AG04449 (cell line): ENCODE measurements at regions not wholly inside any gene's neighbourhood (a gene's known extent, or its start where the extent isn't known, plus 50 kb on each side); places are given as distances from the start of the nearest gene placed in this dataset.

Experiments used
- CTCF ChIA-PET: fragments of 350-600 bp; formaldehyde crosslinking; extraction: SDS; loops from one replicate; lab custom pipeline; 2021; ENCODE audit warnings: antibody characterized with exemption; lab: Yijun Ruan, JAX
- POLR2A ChIA-PET: fragments of 400-600, 350-600 bp; formaldehyde crosslinking; extraction: SDS; loops from one replicate; lab custom pipeline; 2020; ENCODE audit warnings: antibody characterized with exemption, inconsistent platforms; lab: Yijun Ruan, JAX
- DNase-seq: peaks from one replicate; pipeline ENCODE4 v3.0.0-alpha.2; 2010; ENCODE audit warnings: low read depth, low spot score
- H3K4me3 ChIP-seq: 2 replicates; pipeline ENCODE4 v1.5.1; 2011; ENCODE audit warnings: low read depth, mild to moderate bottlenecking, control low read depth, low read length
- TF ChIP-seq, protein P1 (sequence below): IDR thresholded peaks from one replicate; pipeline ENCODE4 v1.5.1; 2011; ENCODE audit warnings: mild to moderate bottlenecking, moderate library complexity, low read length, control low read depth, inconsistent platforms; ENCODE audit not compliant: insufficient read depth; ENCODE audit errors: missing control alignments

DNA sequence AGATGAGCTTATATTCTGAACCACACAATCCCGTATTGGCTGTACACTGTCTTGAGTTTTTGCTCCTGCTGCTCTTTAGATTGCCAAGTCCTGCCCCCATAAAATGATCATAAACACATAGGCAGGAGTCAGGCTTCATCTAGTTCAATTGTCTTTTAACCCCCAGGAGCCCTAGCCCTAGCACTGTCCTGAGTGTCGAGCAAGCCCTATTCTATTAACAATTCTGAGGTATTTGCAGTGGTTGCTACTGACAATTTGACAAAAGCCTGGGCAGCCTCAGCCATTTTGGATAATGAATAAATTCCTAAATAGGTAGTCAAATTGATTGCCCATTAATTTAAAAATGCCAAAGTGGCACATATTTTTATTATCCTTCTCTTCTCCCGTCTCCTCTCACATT is 257.2 kb downstream of the YTHDC2 start:
- no peak for DNase-seq
- CTCF ChIA-PET, result no interaction called here
- POLR2A ChIA-PET, result no interaction called here
- no peak overlapping the region for H3K4me3 ChIP-seq
- TF ChIP-seq, protein P1, sequence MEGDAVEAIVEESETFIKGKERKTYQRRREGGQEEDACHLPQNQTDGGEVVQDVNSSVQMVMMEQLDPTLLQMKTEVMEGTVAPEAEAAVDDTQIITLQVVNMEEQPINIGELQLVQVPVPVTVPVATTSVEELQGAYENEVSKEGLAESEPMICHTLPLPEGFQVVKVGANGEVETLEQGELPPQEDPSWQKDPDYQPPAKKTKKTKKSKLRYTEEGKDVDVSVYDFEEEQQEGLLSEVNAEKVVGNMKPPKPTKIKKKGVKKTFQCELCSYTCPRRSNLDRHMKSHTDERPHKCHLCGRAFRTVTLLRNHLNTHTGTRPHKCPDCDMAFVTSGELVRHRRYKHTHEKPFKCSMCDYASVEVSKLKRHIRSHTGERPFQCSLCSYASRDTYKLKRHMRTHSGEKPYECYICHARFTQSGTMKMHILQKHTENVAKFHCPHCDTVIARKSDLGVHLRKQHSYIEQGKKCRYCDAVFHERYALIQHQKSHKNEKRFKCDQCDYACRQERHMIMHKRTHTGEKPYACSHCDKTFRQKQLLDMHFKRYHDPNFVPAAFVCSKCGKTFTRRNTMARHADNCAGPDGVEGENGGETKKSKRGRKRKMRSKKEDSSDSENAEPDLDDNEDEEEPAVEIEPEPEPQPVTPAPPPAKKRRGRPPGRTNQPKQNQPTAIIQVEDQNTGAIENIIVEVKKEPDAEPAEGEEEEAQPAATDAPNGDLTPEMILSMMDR, result no peak

DNA sequence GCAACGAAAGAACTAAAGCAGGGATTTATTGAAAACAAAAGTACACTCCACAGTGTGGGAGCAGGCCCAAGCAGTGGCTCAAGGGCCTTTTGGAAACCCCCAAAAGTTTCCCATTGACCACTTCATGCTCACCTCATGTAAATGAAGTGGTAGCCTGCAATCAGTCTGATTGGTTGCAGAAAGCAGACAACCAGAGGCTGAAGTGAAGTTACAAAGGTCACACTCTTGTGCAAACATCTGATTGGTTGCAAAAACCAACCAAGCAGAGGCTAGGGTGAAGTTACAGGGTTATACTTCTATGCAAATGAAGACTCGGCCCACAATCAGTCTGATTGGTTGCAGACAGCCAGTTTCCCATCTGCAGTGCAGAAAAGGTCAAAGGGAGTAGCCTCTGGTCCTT is 258.0 kb downstream of the YTHDC2 start:
- POLR2A ChIA-PET, result no interaction called here
- CTCF ChIA-PET, result no interaction called here
- no peak for DNase-seq
- TF ChIP-seq, protein P1, result no peak
- no peak overlapping the region for H3K4me3 ChIP-seq

DNA sequence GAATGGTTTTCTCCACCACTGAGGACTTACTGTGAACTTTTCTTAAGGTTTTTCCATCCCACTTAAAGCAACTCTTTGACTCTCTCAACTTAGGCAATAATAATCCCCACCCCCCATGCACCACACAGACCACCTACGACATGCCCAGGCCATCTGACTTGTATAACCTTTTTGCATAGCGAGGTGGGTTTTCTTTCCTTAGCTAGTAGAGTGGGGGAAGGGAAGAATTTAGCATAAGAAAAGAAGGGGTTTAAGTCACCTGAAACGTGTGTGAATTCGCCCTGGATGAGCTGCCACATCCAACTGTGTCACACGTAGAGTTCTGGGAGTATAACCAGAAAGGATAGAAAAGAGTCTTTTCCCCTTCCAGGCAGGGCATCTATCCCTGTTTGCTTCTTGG is 262.7 kb downstream of the YTHDC2 start:
- no peak overlapping the region for H3K4me3 ChIP-seq
- ChIA-PET CTCF (no interaction called here), POLR2A (no interaction called here)

GRCh38 chr5:113776832-113777525 is 263.5 kb downstream of the YTHDC2 start:
- TF ChIP-seq, protein P1, result no peak
- POLR2A ChIA-PET, result no interaction called here
- H3K4me3 ChIP-seq, result no peak overlapping the region
- DNase-seq, result no peak
- CTCF ChIA-PET, result no interaction called here

More for the DNA sequence above, 262.7 kb downstream of the YTHDC2 start:
- DNase-seq, result no peak
- TF ChIP-seq, protein P1, result no peak

DNA sequence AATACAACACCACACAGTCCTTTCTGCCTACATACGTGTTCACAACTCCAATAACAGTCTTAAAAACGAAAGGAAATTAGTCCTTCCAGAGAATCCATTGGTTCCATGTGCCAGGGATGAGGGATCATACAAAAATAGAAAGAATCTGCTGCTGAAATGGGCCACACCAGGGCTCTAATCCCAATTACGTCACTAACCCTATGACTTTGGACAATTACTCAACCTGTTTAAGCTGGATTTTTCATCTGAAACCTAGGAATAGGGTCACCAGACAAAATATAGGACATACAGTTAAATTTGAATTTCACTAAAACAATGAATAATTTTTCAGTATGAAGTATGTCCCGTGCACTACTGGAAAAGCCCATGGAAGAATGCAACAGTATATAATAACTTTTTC is 264.7 kb downstream of the YTHDC2 start:
- POLR2A ChIA-PET, result no interaction called here
- CTCF ChIA-PET, result no interaction called here
- no peak overlapping the region for H3K4me3 ChIP-seq
- TF ChIP-seq, protein P1, result no peak
- DNase-seq, result no peak

- CTCF ChIA-PET, result no interaction called here
- DNase-seq, result no peak
- TF ChIP-seq, protein P1, result no peak
- POLR2A ChIA-PET, result no interaction called here
- H3K4me3 ChIP-seq, result no peak overlapping the region
These were observed 274.7 kb downstream of the YTHDC2 start for GRCh38 chr5:113788141-113788655.
